ENCODE measurements at regions not wholly inside any gene's neighbourhood (a gene's known extent, or its start where the extent isn't known, plus 50 kb on each side); places are given as distances from the start of the nearest gene placed in this dataset.

GRCh38 chr14:101150039-101150610 is 246.6 kb upstream of the RTL1 start:
- DNase-seq: no peak

GRCh38 chr14:101151226-101151926 is 247.9 kb upstream of the RTL1 start:
- no peak for DNase-seq

- DNase-seq: no peak
These were observed 248.4 kb upstream of the RTL1 start for GRCh38 chr14:101151927-101152305.

GRCh38 chr14:101152855-101153254 is 249.3 kb upstream of the RTL1 start:
- DNase-seq: no peak

- DNase-seq: no peak
These were observed 250.2 kb upstream of the RTL1 start for GRCh38 chr14:101153691-101154090.

GRCh38 chr14:101155575-101155974 is 252.1 kb upstream of the RTL1 start:
- no peak for DNase-seq

- no peak for DNase-seq
These were observed 263.9 kb upstream of the RTL1 start for GRCh38 chr14:101167428-101167827.

GRCh38 chr14:101169267-101169666 is 265.7 kb upstream of the RTL1 start:
- no peak for DNase-seq

- DNase-seq: no peak
These were observed 268.1 kb upstream of the RTL1 start for GRCh38 chr14:101171650-101172049.

- DNase-seq: no peak
These were observed 270.4 kb upstream of the RTL1 start for GRCh38 chr14:101173698-101174521.

GRCh38 chr14:101174522-101174838 is 271.0 kb upstream of the RTL1 start:
- no peak for DNase-seq

GRCh38 chr14:101174980-101175606 is 271.6 kb upstream of the RTL1 start:
- DNase-seq: no peak

GRCh38 chr14:101175731-101176534 is 272.4 kb upstream of the RTL1 start:
- no peak for DNase-seq

- DNase-seq: no peak
These were observed 273.1 kb upstream of the RTL1 start for GRCh38 chr14:101176535-101177205.

- DNase-seq: no peak
These were observed 273.9 kb upstream of the RTL1 start for GRCh38 chr14:101177301-101177971.

- no peak for DNase-seq
These were observed 274.9 kb upstream of the RTL1 start for GRCh38 chr14:101178184-101179072.

- DNase-seq: no peak
These were observed 276.2 kb upstream of the RTL1 start for GRCh38 chr14:101179691-101180211.

- no peak for DNase-seq
These were observed 278.2 kb upstream of the RTL1 start for GRCh38 chr14:101181446-101182313.

GRCh38 chr14:101182476-101182875 is 279.0 kb upstream of the RTL1 start:
- DNase-seq: no peak

Data from fibroblast of skin of back (primary cell).